HEK293T (cell line): ENCODE measurements at regions not wholly inside any gene's neighbourhood (a gene's known extent, or its start where the extent isn't known, plus 50 kb on each side); places are given as distances from the start of the nearest gene placed in this dataset.

Experiments used
- ARNT ChIP-seq: fragments of 450-650 bp; IDR thresholded peaks from 2 replicates; pipeline ENCODE4 v1.6.1; 2017; ENCODE audit warnings: mild to moderate bottlenecking
- BHLHE40 ChIP-seq: fragments of 450-650 bp; IDR thresholded peaks from 2 replicates; pipeline ENCODE4 v1.6.1; 2016; ENCODE audit warnings: mild to moderate bottlenecking, moderate library complexity, borderline replicate concordance
- CTBP1 ChIP-seq: fragments of 450-650 bp; IDR thresholded peaks from 2 replicates; pipeline ENCODE4 v1.6.1; 2016; ENCODE audit warnings: borderline replicate concordance
- FOXM1 ChIP-seq: fragments of 450-650 bp; IDR thresholded peaks from 2 replicates; pipeline ENCODE4 v1.6.1; 2017; ENCODE audit warnings: mild to moderate bottlenecking, borderline replicate concordance
- HDGF ChIP-seq: fragments of 450-650 bp; IDR thresholded peaks from 2 replicates; pipeline ENCODE4 v1.6.1; 2017; ENCODE audit warnings: antibody characterized with exemption, borderline replicate concordance
- L3MBTL2 ChIP-seq: fragments of 450-650 bp; conservative IDR thresholded peaks from 2 replicates; pipeline ENCODE4 v1.6.1; 2016; ENCODE audit warnings: mild to moderate bottlenecking
- SP1 ChIP-seq: fragments of 450-650 bp; IDR thresholded peaks from 2 replicates; pipeline ENCODE4 v1.6.1; 2017
- SUZ12 ChIP-seq: fragments of 450-650 bp; IDR thresholded peaks from 2 replicates; pipeline ENCODE4 v1.6.1; 2016; ENCODE audit warnings: mild to moderate bottlenecking

GRCh38 chr5:113789769-113790168 is 276.3 kb downstream of the YTHDC2 start:
- no peak for TF ChIP-seq ARNT
- TF ChIP-seq BHLHE40, result no peak
- no peak for TF ChIP-seq FOXM1
- no peak for TF ChIP-seq CTBP1
- no peak for TF ChIP-seq SUZ12
- no peak for TF ChIP-seq SP1
- TF ChIP-seq HDGF, result no peak
- TF ChIP-seq L3MBTL2, result no peak
